ENCODE measurements at regions not wholly inside any gene's neighbourhood (a gene's known extent, or its start where the extent isn't known, plus 50 kb on each side); places are given as distances from the start of the nearest gene placed in this dataset.
"Not testable (repeated sequence)": the region's sequence is repeated elsewhere in the genome, so short reads cannot be mapped to it uniquely, and the experiment has no call there.

DNA sequence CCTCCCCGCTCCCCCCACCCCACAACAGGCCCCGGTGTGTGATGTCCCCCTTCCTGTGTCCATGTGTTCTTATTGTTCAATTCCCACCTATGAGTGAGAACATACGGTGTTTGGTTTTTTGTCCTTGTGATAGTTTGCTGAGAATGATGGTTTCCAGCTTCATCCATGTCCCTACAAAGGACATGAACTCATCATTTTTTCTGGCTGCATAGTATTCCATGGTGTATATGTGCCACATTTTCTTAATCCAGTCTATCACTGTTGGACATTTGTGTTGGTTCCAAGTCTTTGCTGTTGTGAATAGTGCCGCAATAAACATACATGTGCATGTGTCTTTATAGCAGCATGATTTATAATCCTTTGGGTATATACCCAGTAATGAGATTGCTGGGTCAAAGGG is 104.3 kb downstream of the MTPN start:
- H3K9me3 ChIP-seq; H3K36me3 ChIP-seq; DNase-seq (ENCODE audit: extremely low spot score in 2 of 2); H3K27ac ChIP-seq; H3K4me3 ChIP-seq; H3K27me3 ChIP-seq; H3K4me1 ChIP-seq; intact Hi-C loops (cut with DNase I): not testable (repeated sequence)

- no peak for TF ChIP-seq POLR2A (IDR thresholded peaks at IDR 0.05)
- Histone ChIP-seq H3K4me1 (no peaks in the 10 kb centered on the region), H3K9me3 (no peaks in the 10 kb centered on the region), H3K27me3 (no peaks in the 10 kb centered on the region), H3K27ac (no peak overlapping the region), H3K4me3 (no peak overlapping the region), H3K36me3 (no peaks in the 10 kb centered on the region)
- intact Hi-C loops (cut with DNase I), result no loop called here
- DNase-seq (ENCODE audit: extremely low spot score in 2 of 2), result no peak
These were observed 114.2 kb upstream of the FAM180A start for GRCh38 chr7:135862586-135863340.

- intact Hi-C loops (cut with DNase I), result no loop called here
- TF ChIP-seq, protein P1, sequence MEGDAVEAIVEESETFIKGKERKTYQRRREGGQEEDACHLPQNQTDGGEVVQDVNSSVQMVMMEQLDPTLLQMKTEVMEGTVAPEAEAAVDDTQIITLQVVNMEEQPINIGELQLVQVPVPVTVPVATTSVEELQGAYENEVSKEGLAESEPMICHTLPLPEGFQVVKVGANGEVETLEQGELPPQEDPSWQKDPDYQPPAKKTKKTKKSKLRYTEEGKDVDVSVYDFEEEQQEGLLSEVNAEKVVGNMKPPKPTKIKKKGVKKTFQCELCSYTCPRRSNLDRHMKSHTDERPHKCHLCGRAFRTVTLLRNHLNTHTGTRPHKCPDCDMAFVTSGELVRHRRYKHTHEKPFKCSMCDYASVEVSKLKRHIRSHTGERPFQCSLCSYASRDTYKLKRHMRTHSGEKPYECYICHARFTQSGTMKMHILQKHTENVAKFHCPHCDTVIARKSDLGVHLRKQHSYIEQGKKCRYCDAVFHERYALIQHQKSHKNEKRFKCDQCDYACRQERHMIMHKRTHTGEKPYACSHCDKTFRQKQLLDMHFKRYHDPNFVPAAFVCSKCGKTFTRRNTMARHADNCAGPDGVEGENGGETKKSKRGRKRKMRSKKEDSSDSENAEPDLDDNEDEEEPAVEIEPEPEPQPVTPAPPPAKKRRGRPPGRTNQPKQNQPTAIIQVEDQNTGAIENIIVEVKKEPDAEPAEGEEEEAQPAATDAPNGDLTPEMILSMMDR (IDR thresholded peaks at IDR 0.05), result no peak
- TF ChIP-seq POLR2AphosphoS5 (IDR thresholded peaks at IDR 0.05; ENCODE audit: insufficient read depth in 1 of 2, low read depth in 1 of 2) (no peak), POLR2A (IDR thresholded peaks at IDR 0.05) (no peak)
- no peak overlapping the region for H3K27ac ChIP-seq
- peaks cover 25% of the 10 kb centered on the region for H3K4me1 ChIP-seq
- peak in 1 of 2 donors; percentile 6 for DNase-seq (ENCODE audit: extremely low spot score in 2 of 2)
- no peaks in the 10 kb centered on the region for H3K36me3 ChIP-seq
- H3K4me3 ChIP-seq, result no peak overlapping the region
- H3K27me3 ChIP-seq, result no peaks in the 10 kb centered on the region
- H3K9me3 ChIP-seq, result no peaks in the 10 kb centered on the region
These were observed 110.9 kb upstream of the FAM180A start for GRCh38 chr7:135859538-135859937.

DNA sequence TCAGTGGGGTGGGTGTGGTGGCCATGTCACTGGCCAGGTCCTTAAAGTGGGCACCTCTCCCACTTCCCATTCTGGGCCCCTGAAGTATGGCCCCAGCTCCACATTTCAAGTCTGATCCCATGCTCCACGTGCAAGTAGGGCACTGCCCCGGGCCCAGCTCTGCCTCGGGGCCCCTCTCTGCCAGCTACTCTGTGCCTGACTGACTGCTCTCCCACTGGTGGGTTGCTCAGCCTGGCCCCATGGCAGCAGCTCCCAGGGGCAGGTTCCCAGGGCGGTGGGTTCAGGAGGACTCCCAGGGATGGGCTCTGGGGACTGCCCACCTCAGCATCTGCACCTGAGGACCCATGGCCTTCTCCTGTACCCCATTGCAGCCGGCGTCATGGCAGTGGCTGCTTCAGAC is 110.2 kb upstream of the FAM180A start:
- no peak for DNase-seq (ENCODE audit: extremely low spot score in 2 of 2)
- H3K4me1 ChIP-seq, result peaks cover 31% of the 10 kb centered on the region
- H3K27me3 ChIP-seq, result no peaks in the 10 kb centered on the region
- H3K27ac ChIP-seq, result no peak overlapping the region
- intact Hi-C loops (cut with DNase I), result no loop called here
- H3K9me3 ChIP-seq, result no peaks in the 10 kb centered on the region
- H3K4me3 ChIP-seq, result no peak overlapping the region
- H3K36me3 ChIP-seq, result no peaks in the 10 kb centered on the region
- TF ChIP-seq POLR2AphosphoS5 (IDR thresholded peaks at IDR 0.05; ENCODE audit: insufficient read depth in 1 of 2, low read depth in 1 of 2) (no peak), POLR2A (IDR thresholded peaks at IDR 0.05) (no peak)
- TF ChIP-seq, protein P1 (IDR thresholded peaks at IDR 0.05), result no peak

- DNase-seq (ENCODE audit: extremely low spot score in 2 of 2), result peak in 1 of 2 donors; percentile 67
- Histone ChIP-seq H3K4me1 (peaks cover 32% of the 10 kb centered on the region), H3K27me3 (no peaks in the 10 kb centered on the region), H3K9me3 (no peaks in the 10 kb centered on the region), H3K4me3 (no peak overlapping the region), H3K27ac (no peak overlapping the region), H3K36me3 (no peaks in the 10 kb centered on the region)
- TF ChIP-seq POLR2A (IDR thresholded peaks at IDR 0.05), result no peak
- TF ChIP-seq, protein P1 (IDR thresholded peaks at IDR 0.05), result no peak
- no peak for TF ChIP-seq POLR2AphosphoS5 (IDR thresholded peaks at IDR 0.05; ENCODE audit: insufficient read depth in 1 of 2, low read depth in 1 of 2)
- intact Hi-C loops (cut with DNase I), result no loop called here
These were observed 109.8 kb upstream of the FAM180A start for GRCh38 chr7:135858379-135858778.

GRCh38 chr7:135857519-135858274 is 109.1 kb upstream of the FAM180A start:
- no peak overlapping the region for H3K4me3 ChIP-seq
- H3K27ac ChIP-seq, result no peak overlapping the region

More at GRCh38 chr7:135857519-135858274, 109.1 kb upstream of the FAM180A start:
- H3K27me3 ChIP-seq, result no peaks in the 10 kb centered on the region
- H3K4me1 ChIP-seq, result peaks cover 32% of the 10 kb centered on the region
- no peaks in the 10 kb centered on the region for H3K9me3 ChIP-seq
- intact Hi-C loops (cut with DNase I), result no loop called here
- H3K36me3 ChIP-seq, result no peaks in the 10 kb centered on the region
- no peak for TF ChIP-seq POLR2A (IDR thresholded peaks at IDR 0.05)
- TF ChIP-seq, protein P1 (IDR thresholded peaks at IDR 0.05), result no peak
- no peak for TF ChIP-seq POLR2AphosphoS5 (IDR thresholded peaks at IDR 0.05; ENCODE audit: insufficient read depth in 1 of 2, low read depth in 1 of 2)
- DNase-seq (ENCODE audit: extremely low spot score in 2 of 2), result peak in 1 of 2 donors; percentile 77

All from vagina (tissue), 2 donors.